GM19324 (cell line): ENCODE measurements at regions not wholly inside any gene's neighbourhood (a gene's known extent, or its start where the extent isn't known, plus 50 kb on each side); places are given as distances from the start of the nearest gene placed in this dataset.

Experiments used
- ATAC-seq: cut with Tn5 transposase; IDR thresholded peaks from one replicate; pipeline ENCODE4 v1.9.1; 2021; ENCODE audit warnings: mild to moderate bottlenecking, moderate library complexity; ENCODE audit not compliant: unreplicated experiment, low FRiP score

DNA sequence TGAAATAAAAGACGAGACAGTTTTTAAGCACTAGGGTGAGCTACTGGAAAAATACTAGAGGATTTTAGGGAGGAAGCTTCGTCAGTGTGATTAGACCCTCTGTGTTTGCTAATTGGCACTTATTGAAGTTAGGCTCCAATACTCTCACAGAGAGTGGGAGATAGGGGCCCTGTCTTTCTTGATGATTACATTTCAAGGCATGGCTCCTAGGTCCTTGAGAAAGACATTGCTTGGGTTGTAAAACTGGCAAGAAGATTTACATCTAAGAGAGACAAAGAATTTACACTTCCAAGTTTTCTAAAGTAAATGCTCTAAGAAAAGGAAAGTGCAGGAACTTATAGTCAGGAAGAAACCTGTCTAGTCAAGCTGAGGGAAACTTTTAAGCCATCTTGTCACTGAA, 183.2 kb downstream of the C12orf50 start:
- no peak for ATAC-seq

GRCh38 chr12:87841935-87842334, 187.3 kb downstream of the C12orf50 start:
- ATAC-seq: no peak

GRCh38 chr12:87836190-87836589, 193.0 kb downstream of the C12orf50 start:
- no peak for ATAC-seq

DNA sequence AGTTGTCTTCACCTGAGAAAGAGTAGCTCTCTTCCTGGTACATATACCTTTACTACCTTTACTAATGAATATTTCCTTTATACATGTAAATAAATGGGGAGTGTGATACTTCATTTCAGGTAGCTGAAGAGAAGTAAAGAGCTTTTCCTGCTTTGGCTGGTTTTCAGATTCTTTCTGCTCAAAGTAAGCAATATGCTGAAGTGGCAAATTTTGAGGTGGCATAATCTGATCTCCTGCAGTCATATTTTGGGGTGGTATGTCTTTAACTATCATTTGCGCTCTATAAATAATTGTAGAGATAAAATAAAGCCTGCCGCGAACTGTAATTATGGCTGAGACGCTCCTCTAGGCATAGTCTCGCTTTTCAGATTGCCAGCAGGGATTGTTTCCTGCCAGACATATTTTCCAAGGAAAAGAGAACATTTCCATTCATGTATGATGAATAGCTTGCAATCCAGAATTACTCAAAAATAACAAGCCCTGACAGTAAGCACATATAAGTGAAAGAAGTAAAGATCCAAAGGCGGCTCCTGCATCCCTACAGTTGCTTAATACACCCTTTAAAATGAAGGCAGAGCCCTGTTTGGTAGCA, 200.7 kb downstream of the C12orf50 start:
- no peak for ATAC-seq

GRCh38 chr12:87827638-87828264, 201.4 kb downstream of the C12orf50 start:
- no peak for ATAC-seq

- ATAC-seq: no peak
These were observed 206.3 kb downstream of the C12orf50 start for GRCh38 chr12:87822923-87823322.

GRCh38 chr12:87820524-87821202, 208.5 kb downstream of the C12orf50 start:
- ATAC-seq: no peak

DNA sequence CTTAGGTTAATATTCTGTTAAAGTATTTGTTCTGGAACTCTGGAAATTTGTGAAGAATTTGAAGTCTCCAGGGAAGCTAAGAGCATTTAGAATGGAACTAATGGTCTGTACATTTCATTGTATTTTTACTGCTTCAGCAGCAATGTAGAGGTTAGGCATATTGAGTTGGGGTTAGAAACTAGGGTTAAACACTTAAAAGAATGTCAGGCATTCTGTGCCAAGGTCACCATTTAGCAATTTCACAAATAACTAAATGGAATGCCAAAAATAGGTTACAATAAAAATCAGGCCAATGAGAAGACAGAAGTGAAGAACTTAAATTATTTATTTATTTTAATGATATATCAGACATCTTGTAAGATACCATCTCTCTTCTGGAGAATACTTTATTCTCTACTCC, 210.8 kb downstream of the C12orf50 start:
- no peak for ATAC-seq

- no peak for ATAC-seq
These were observed 213.2 kb downstream of the C12orf50 start for GRCh38 chr12:87815771-87816585.

DNA sequence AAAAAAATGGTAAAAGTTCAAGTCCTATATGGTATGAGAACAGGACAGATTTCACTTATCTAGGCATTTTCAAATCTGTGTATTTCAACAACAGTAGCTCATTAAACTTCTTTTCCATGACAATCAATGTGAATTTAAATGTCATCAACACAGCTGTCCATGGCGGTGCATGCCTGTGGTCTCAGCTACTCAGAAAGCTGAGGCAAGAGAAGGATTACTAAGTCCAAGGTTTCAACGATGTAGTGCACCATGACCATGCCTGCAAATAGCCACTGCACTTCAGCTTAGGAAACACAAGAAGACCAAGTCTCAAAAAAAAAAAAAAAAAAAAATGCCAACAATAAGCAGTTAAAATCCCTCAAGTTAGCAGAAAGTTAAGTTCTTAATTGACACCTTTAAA, 214.6 kb downstream of the C12orf50 start:
- no peak for ATAC-seq

DNA sequence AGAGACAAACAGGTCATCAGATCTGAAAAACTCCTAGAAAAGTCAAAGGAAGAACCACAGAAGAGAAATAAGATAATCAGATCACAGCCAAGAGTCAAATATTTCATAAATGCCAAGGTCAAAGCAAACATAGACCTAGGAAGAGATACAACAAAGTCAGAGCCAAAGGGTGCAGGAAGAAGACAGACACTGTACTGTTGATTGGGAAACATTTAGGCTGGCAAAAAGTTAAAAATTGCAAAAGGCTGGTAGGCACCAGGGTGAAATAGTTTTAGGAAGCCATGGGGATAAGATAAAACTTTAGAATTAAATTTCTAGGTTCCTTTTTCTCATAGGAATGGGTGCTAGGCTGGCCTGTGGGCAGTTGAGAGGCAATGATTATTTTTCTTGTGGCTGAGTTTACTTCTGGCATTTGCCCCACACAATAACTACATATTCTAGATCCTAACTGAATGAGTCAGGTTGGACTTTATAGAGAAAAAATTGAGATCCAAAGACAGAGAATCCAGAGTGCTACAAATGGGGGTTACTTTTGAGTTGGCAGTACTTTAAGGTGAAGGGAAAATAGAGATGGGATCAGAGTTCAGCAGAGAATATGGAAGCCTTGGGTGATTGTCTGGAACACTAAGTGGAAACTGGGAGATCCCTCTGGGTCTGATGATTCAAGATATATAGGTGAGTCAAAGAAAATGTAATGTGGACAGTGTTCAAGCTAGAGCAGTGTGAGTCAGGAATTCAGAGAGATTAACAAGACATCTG, 215.5 kb downstream of the C12orf50 start:
- ATAC-seq: no peak

GRCh38 chr12:87812681-87813080, 216.5 kb downstream of the C12orf50 start:
- ATAC-seq: no peak

DNA sequence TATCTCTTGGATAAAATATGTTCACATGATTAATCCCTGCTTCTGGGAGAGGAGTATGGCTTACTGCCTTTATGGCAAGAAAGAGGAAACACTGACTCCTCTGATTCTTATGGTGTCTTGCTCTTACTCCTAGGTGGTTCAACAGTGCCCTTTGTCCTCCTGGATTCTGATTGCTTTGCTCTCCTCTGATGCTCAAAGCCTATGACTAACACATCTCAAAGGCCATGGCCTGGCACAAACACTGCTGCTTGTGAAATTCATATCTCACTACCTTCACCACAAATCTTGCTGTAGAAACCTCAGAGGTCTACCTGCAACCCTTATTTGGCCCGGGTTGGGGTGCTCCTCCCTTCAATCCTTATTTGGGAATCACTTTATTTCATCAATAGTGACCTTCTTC, 217.2 kb downstream of the C12orf50 start:
- no peak for ATAC-seq

DNA sequence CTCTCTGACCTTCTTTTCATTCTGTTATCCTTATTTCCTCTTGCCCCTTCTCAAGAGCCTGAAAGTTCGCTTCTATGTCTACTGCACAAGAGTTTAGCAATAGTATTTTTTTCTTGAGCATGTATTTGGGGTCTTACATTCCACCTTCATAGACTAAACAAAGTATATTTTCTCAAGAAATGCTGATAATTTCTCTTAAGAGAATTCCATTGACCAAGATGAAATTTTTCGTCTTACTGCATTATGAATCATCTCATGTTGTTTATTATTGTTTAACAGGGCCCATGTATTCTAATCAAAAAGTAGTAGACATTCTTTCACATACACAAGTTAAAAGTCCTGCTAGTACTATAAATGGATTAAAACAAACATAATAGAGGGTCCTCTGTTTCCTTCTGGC, 219.3 kb downstream of the C12orf50 start:
- ATAC-seq: no peak

GRCh38 chr12:87807086-87807485, 222.1 kb downstream of the C12orf50 start:
- ATAC-seq: no peak

DNA sequence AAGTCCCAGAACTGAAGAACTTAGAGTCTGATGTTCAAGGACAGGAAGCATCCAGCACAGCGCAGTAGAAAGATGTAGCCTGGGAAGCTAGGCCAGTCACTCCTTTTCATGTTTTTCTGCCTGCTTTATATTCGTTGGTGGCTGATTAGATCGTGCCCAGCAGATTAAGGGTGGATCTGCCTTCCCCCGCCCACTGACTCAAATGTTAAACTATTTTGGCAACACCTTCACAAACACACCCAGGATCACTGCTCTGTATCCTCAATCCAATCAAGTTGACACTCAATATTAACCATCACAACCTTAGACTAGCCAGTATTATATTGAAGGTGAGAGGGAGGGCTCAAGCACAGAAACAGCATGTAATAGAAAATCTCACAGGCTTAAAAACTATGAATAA, 222.9 kb downstream of the C12orf50 start:
- ATAC-seq: no peak

GRCh38 chr12:87804386-87804785, 224.8 kb downstream of the C12orf50 start:
- no peak for ATAC-seq

- no peak for ATAC-seq
These were observed 226.5 kb downstream of the C12orf50 start for GRCh38 chr12:87802721-87803011.

DNA sequence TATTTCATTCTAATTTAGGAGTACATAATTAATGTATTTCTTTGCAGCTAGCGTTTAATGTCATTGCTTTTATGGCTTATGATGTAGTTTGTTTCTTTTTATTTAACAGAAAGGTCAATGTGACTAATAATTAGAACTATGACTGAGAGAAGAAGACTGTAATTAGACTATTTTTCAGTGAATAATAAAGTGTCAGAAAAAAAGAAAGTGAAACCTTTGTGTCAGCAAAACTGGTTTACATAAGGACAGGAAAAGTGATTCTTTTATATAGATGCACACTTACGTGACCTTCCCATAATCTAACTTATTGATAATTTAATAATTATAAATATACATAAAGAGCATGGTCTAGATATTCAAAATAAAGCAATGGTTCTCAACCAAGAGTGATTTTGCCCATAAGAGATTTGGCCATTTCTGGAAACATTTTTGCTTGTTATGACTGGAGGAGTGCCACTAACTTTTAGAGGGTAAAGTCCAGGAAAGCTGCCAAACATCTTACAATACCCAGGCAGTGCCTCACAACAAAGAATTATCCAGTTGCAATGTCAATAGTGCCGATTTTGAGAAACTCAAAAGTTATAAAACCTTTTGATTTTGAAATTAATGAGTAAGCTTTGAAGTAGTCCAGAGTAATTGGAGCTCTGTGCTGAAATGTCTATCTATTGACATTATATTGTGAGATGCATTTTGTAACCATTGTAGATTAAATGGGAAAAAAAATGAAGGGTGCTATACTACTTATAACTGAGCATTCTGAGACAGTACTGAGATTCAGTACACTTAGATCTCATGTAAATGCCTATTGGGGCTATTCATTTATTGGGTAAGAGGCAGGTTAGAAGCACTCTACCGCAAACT, 227.1 kb downstream of the C12orf50 start:
- no peak for ATAC-seq
